GM19025 (cell line): ENCODE measurements at regions not wholly inside any gene's neighbourhood (a gene's known extent, or its start where the extent isn't known, plus 50 kb on each side); places are given as distances from the start of the nearest gene placed in this dataset.
"Not testable (repeated sequence)": the region's sequence is repeated elsewhere in the genome, so short reads cannot be mapped to it uniquely, and the experiment has no call there.

Experiments
- ATAC-seq: cut with Tn5 transposase; IDR thresholded peaks from one replicate; pipeline ENCODE4 v1.9.1; 2021; ENCODE audit warnings: mild to moderate bottlenecking, low read depth, moderate library complexity; ENCODE audit not compliant: unreplicated experiment

DNA sequence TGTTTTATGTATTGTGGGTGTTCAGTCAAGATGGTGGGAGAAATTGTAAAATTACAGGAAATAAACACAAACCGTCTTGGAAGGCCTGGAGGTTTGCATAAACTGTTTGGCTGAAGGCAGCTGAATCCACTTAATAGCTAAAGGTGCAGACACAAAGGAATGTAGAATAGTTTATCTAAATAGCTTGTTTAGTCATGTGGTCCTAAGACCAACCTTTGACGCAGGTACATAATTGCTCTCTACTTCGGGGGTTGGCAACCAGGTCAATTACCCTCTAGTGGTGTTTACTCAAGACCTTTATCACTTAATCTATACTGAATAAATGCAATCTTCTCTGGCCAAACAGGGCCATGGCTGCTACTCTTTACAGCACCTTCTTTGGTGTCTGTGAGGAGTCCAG is 502.8 kb downstream of the IGSF11 start:
- no peak for ATAC-seq

DNA sequence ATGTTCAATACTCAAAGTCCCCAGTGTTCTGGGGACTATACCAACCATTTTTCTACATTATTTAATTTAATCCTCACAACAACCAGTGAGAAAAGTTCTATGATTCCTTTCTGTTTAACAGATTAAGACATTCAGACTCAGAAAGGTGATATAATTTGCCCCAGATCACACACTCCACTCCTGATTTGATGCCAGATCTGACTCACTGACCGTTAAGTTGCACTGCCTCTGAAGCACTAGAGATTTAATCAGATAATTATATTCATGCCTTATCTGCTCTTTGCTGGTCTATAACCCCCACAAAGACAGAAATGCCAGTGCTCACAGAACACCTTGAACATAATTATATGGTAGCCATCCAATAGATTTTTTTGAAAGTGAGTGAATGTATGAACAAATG is 501.0 kb downstream of the IGSF11 start:
- no peak for ATAC-seq

DNA sequence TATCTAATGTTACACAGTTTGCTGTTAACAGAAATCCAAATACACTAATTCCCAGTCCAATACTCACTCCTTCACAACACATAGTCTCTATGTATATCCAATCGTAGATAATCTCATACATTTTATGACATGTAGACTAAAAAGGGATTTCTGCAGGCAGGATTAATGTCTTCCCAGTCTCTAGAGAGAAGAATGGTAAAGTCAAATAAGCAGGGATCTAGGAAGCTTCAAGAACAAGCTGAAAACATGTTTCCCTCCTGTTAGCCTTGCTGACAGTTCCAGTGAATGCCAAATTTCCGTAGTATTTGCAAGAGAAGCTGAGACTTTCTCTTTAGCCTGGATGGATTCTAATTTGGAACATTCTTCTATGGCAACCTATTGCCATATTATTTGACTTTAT is 500.1 kb downstream of the IGSF11 start:
- ATAC-seq, result no peak

- ATAC-seq, result no peak
These were observed 497.9 kb downstream of the IGSF11 start for GRCh38 chr3:118536764-118537163.

- ATAC-seq, result no peak
These were observed 497.2 kb downstream of the IGSF11 start for GRCh38 chr3:118537454-118537853.

DNA sequence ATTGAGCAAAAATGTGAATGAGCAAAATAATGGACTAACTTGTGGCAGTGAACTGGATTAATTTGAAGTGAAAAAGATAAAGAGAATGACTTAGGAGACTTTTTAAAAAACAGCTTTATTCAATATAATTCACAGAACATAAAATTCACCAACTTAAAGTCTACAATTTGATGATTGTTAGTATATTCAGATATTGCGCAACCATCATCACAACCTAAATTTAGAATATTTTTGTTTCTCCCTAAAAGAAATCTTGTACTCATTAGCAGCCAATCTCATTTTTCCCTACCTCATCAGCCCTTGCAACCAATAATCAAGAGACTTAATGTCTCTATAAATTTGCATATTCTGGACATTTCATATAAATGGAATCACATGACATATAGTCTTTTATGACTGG is 496.5 kb downstream of the IGSF11 start:
- ATAC-seq, result no peak

- ATAC-seq, result not testable (repeated sequence)
These were observed 494.7 kb downstream of the IGSF11 start for GRCh38 chr3:118539820-118540447.

GRCh38 chr3:118540448-118540821 is 494.2 kb downstream of the IGSF11 start:
- ATAC-seq, result not testable (repeated sequence)

GRCh38 chr3:118540826-118541225 is 493.8 kb downstream of the IGSF11 start:
- no peak for ATAC-seq

GRCh38 chr3:118541796-118542195 is 492.9 kb downstream of the IGSF11 start:
- no peak for ATAC-seq

GRCh38 chr3:118543832-118544231 is 490.8 kb downstream of the IGSF11 start:
- ATAC-seq, result no peak

DNA sequence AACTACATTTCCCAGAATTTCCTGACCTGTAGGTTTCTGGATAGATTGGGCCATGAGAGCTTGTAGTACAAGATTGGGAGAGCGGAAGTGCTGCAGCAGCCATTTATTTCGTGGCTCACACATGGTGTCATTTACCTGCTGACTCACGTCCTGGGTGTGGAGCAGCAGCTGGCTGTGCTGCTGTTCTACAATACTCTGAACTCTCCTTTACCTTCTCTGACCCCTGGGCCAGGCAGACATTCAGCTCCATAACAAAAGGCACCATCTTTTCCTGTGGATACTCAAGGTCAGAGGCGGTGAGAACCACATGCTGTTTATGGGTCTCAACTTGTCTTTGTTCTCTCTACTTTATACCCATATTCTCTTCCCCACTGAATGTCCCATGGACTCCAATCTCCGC is 490.2 kb downstream of the IGSF11 start:
- no peak for ATAC-seq

DNA sequence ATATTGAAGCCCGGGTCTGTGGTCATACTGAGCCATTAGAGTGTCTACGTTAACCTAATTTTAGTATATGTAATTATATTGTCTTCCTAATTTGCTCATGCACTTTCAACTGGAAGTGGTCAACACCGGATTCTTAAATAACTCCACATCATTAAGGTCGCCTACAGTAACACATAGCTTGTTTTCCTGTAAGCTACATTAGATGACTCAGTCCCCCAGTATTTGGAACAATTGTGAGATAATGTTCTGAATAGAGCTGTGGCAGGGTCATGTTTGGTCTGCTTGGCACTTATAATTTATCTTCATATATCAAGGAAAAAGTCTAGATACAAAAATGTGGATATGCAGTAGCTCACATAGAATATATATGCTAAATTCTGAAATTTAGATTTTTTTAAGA is 486.2 kb downstream of the IGSF11 start:
- ATAC-seq, result no peak

DNA sequence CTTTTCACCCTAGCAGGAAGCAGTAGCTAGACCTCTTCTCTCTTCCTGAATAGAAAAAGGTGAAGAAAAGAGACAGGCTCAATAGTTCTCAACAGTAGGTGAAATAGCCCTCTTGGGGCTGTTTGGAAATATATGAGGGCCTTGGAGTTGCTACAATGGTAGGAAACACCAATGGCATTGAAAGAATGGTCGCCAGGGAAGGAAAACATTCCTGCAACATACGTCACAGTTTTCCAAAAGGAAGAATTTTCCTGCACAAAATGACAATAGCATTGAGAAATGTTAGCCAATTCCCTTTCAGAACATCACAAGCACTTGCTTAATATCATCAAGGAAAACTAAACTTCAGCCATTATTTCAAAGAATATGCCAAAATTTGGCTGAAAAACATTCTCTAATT is 484.5 kb downstream of the IGSF11 start:
- ATAC-seq, result no peak

GRCh38 chr3:118550556-118550955 is 484.1 kb downstream of the IGSF11 start:
- ATAC-seq, result no peak

GRCh38 chr3:118554148-118554838 is 480.4 kb downstream of the IGSF11 start:
- no peak for ATAC-seq

DNA sequence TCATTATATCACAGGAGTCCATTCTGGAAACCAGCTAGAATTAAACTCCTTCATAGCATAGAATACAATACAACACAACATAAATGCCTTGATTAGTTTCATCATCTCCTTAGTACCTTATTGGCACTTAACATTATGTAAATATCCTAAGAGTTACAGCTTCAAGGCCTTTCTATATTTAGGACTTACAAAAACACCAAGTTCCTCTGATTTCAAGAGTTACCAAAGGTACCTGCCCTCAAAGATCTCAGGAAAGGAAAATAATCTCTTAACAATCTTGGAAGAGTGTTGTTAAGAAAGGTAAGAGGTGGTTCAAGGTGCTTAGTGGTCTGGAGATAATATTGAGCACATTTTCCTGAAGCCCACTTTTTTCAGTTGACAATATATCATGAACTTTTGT is 477.7 kb downstream of the IGSF11 start:
- no peak for ATAC-seq

DNA sequence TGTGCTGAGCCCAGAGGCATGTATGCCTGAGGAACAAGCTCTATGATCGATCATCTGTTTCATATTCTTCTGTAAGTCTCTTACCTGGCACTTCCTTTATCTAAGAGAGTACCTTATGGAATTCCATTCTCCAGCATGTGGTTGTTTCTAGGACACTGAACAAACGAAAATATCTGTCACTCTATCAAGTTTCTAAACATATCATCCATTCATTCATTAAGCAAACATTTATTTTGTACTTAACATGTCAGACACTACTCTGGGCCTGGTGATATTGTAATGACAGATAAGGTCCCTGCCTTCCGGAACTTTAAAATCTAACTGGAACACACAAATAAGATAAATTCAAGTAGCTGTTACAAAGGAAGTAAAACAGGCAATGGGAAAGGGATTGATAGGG is 477.1 kb downstream of the IGSF11 start:
- no peak for ATAC-seq

DNA sequence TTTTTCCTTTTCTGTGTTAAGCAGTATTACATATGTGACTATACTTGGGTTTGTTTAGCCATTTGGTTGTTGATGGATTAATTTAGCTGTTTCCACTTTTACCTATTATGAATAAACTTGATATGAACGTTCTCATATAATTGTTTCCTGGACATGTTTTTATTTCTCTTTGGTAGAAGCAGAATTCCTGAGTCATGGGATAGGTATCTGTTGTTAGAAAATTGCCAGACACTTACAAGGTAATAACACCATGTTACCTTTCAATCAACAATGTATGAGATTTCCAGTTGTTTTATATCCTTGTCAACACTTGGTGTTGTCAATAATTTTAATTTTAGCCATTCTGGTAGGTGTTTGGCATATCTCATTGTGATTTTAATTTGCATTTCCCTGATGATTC is 475.4 kb downstream of the IGSF11 start:
- ATAC-seq, result no peak

DNA sequence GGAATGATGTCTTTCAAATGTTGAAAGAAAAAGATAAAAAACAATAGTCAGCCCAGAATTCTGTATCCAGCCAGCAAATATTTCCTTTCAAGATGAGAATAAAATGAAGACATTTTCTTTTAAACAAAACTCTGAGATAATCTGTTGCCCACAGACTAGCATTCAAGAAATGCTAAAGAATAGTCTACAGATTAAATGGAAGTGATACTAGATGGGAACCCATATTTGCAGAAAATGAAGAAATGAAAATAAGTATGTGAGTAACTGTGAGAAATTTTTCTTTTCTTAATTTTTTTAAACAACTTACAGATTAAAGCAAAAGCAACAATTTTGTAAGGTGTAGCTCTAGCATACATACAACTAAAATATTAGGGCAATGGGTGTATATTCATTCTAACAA is 469.8 kb downstream of the IGSF11 start:
- ATAC-seq, result no peak

DNA sequence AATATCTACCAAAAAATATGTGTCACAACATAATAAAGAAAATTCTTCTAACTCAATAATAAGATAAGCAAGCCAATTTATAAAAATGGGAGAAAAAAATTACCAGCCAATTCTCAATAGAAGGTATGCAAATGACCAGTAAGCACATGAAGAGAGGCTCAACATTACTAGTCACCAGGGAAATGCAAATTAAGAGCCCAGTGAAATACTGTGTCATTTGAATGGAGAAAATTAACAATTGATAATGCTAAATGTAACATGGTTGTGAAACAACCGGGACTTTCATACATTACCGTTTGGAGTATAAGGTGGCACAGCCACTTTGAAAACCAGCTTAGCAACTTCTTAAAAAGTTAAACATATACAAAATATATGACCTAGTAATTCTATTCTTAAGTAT is 460.7 kb downstream of the IGSF11 start:
- no peak for ATAC-seq

DNA sequence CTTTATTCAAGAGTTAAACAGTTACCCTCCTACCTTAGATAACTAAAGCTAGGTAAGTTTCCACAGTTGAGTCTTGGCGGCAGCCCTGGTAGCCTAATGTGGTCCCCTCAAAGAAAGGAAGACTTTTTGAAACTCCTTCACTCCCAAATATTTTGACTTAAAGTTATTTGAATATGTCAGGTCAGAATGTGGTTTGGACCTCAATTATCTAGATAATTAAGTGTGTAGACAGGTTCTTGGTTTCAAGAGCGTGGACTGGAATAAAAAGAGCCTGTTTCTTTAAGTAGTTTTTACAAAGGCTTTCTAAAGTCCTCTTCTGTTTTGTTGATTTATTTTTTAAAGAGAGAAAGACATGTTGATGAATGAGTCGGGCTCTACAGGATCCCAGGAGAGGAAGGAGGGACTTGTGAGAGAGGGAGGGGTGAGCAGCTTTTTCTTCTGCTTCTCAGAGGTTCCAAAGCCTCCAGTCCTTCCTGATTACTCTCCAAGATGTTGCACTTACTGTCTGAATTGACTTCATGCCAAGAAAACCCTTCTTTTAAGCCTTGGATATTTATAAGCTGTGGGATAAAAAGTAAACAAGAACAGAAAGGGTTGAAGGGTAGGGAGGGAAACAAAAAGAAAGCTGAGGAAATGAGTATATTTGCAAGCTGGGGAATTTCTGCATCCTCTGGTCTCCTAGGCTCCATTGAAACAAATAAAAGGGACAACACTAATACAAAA is 457.4 kb downstream of the IGSF11 start:
- no peak for ATAC-seq
